AG04449 (cell line): ENCODE measurements at regions not wholly inside any gene's neighbourhood (a gene's known extent, or its start where the extent isn't known, plus 50 kb on each side); places are given as distances from the start of the nearest gene placed in this dataset.

Experiments used
- CTCF ChIA-PET: fragments of 350-600 bp; formaldehyde crosslinking; extraction: SDS; loops from one replicate; lab custom pipeline; 2021; ENCODE audit warnings: antibody characterized with exemption; lab: Yijun Ruan, JAX
- POLR2A ChIA-PET: fragments of 400-600, 350-600 bp; formaldehyde crosslinking; extraction: SDS; loops from one replicate; lab custom pipeline; 2020; ENCODE audit warnings: antibody characterized with exemption, inconsistent platforms; lab: Yijun Ruan, JAX
- DNase-seq: peaks from one replicate; pipeline ENCODE4 v3.0.0-alpha.2; 2010; ENCODE audit warnings: low read depth, low spot score
- H3K4me3 ChIP-seq: 2 replicates; pipeline ENCODE4 v1.5.1; 2011; ENCODE audit warnings: low read depth, mild to moderate bottlenecking, control low read depth, low read length
- CTCF ChIP-seq: IDR thresholded peaks from one replicate; pipeline ENCODE4 v1.5.1; 2011; ENCODE audit warnings: mild to moderate bottlenecking, moderate library complexity, low read length, control low read depth, inconsistent platforms; ENCODE audit not compliant: insufficient read depth; ENCODE audit errors: missing control alignments

- POLR2A ChIA-PET = no interaction called here
- no peak overlapping the region for H3K4me3 ChIP-seq
- CTCF ChIA-PET = interaction anchor here (1.0 kb wide), 1 partner anchor 20 kb away, joined by 3 read pairs; no protein-coding TSS in a partner anchor
- no peak for TF ChIP-seq CTCF
- no peak for DNase-seq
Observed at GRCh38 chr15:70342554-70343548, 245.1 kb upstream of the TLE3 start.

- TF ChIP-seq CTCF = no peak
- H3K4me3 ChIP-seq = no peak overlapping the region
- ChIA-PET POLR2A (no interaction called here), CTCF (no interaction called here)
- DNase-seq = no peak
Observed at GRCh38 chr15:70342141-70342540, 244.4 kb upstream of the TLE3 start.

GRCh38 chr15:70341566-70341965 is 243.8 kb upstream of the TLE3 start:
- ChIA-PET CTCF (no interaction called here), POLR2A (no interaction called here)
- no peak for DNase-seq
- TF ChIP-seq CTCF = no peak
- no peak overlapping the region for H3K4me3 ChIP-seq

GRCh38 chr15:70340494-70340870 is 242.8 kb upstream of the TLE3 start:
- H3K4me3 ChIP-seq = no peak overlapping the region
- POLR2A ChIA-PET = no interaction called here
- CTCF ChIA-PET = interaction anchor here (0.6 to 1.4 kb wide), 3 partner anchors 8 to 15 kb away, joined by 3 read pairs; no protein-coding TSS in a partner anchor
- TF ChIP-seq CTCF = no peak
- no peak for DNase-seq

GRCh38 chr15:70339571-70340493 is 242.1 kb upstream of the TLE3 start:
- no peak for TF ChIP-seq CTCF
- ChIA-PET CTCF (interaction anchor here (0.6 to 1.4 kb wide), 3 partner anchors 8 to 14 kb away, joined by 3 read pairs; no protein-coding TSS in a partner anchor), POLR2A (no interaction called here)
- no peak overlapping the region for H3K4me3 ChIP-seq
- DNase-seq = no peak
